ENCODE measurements at regions not wholly inside any gene's neighbourhood (a gene's known extent, or its start where the extent isn't known, plus 50 kb on each side); places are given as distances from the start of the nearest gene placed in this dataset.

DNA sequence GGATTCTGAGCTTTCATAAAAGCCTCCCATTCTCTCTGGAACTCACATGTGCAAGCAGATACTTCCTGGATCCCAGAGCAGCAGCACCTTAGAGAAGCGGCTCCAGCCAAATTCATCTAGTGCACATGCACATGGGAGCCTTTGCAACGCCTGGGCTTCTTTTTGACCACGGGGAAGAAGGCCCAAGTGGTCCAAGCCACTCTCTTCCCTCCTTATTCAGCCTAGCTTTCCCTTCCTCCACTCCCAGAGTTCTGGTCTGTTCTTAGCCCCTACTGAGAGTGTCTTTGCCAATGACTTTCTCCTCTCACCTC is 118.7 kb downstream of the ZNF365 start:
- TF ChIP-seq POLR2AphosphoS5 (IDR thresholded peaks at IDR 0.05; ENCODE audit: insufficient read depth in 1 of 2, low read depth in 1 of 2) (no peak), POLR2A (IDR thresholded peaks at IDR 0.05) (no peak)
- TF ChIP-seq, protein P1, sequence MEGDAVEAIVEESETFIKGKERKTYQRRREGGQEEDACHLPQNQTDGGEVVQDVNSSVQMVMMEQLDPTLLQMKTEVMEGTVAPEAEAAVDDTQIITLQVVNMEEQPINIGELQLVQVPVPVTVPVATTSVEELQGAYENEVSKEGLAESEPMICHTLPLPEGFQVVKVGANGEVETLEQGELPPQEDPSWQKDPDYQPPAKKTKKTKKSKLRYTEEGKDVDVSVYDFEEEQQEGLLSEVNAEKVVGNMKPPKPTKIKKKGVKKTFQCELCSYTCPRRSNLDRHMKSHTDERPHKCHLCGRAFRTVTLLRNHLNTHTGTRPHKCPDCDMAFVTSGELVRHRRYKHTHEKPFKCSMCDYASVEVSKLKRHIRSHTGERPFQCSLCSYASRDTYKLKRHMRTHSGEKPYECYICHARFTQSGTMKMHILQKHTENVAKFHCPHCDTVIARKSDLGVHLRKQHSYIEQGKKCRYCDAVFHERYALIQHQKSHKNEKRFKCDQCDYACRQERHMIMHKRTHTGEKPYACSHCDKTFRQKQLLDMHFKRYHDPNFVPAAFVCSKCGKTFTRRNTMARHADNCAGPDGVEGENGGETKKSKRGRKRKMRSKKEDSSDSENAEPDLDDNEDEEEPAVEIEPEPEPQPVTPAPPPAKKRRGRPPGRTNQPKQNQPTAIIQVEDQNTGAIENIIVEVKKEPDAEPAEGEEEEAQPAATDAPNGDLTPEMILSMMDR (IDR thresholded peaks at IDR 0.05): no peak
